GM06990 (cell line): ENCODE measurements at regions not wholly inside any gene's neighbourhood (a gene's known extent, or its start where the extent isn't known, plus 50 kb on each side); places are given as distances from the start of the nearest gene placed in this dataset.

Experiments
- DNase-seq: peaks from one replicate; pipeline ENCODE4 v3.0.0-alpha.2; 2011; ENCODE audit not compliant: insufficient read length; ENCODE audit errors: extremely low read depth
- H3K27me3 ChIP-seq: replicated peaks from 2 replicates; pipeline ENCODE4 v1.6.0; 2011; ENCODE audit warnings: low read length; ENCODE audit not compliant: control insufficient read depth, insufficient read depth
- H3K36me3 ChIP-seq: 2 replicates; pipeline ENCODE4 v1.5.1; 2011; ENCODE audit warnings: low read length; ENCODE audit not compliant: control insufficient read depth, insufficient read depth
- H3K4me3 ChIP-seq: replicated peaks from 2 replicates; pipeline ENCODE4 v1.5.1; 2011; ENCODE audit warnings: low read depth, mild to moderate bottlenecking, control low read depth, low read length
- TF ChIP-seq, protein P1 (sequence below): IDR thresholded peaks from 2 replicates; pipeline ENCODE4 v1.5.1; 2011; ENCODE audit warnings: low read length, control low read depth, mild to moderate bottlenecking, inconsistent platforms; ENCODE audit not compliant: insufficient read depth, poor library complexity, severe bottlenecking

DNA sequence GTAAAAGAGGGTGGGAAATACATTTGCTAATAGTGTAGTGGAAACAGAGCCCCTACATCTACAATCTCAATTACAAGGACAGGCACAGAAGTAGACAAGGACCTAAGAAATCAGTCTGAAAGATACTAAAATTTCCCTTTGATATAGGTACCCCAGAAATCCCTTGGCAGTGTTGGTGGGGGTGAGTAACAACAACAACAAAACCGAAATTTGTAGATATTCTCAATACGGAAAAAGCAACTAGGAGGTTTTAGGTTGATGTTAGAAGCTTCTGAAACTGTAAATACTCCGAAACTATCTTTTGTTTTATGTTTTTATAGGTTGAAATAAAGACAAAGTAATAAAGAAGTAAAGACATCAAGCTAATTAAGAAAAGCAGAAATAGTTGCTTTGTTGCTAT is 323.1 kb upstream of the CBLB start:
- H3K27me3 ChIP-seq: no peaks in the 10 kb centered on the region
- H3K36me3 ChIP-seq: no peaks in the 10 kb centered on the region
- DNase-seq: no peak
- H3K4me3 ChIP-seq: no peak overlapping the region
- TF ChIP-seq, protein P1, sequence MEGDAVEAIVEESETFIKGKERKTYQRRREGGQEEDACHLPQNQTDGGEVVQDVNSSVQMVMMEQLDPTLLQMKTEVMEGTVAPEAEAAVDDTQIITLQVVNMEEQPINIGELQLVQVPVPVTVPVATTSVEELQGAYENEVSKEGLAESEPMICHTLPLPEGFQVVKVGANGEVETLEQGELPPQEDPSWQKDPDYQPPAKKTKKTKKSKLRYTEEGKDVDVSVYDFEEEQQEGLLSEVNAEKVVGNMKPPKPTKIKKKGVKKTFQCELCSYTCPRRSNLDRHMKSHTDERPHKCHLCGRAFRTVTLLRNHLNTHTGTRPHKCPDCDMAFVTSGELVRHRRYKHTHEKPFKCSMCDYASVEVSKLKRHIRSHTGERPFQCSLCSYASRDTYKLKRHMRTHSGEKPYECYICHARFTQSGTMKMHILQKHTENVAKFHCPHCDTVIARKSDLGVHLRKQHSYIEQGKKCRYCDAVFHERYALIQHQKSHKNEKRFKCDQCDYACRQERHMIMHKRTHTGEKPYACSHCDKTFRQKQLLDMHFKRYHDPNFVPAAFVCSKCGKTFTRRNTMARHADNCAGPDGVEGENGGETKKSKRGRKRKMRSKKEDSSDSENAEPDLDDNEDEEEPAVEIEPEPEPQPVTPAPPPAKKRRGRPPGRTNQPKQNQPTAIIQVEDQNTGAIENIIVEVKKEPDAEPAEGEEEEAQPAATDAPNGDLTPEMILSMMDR: no peak

DNA sequence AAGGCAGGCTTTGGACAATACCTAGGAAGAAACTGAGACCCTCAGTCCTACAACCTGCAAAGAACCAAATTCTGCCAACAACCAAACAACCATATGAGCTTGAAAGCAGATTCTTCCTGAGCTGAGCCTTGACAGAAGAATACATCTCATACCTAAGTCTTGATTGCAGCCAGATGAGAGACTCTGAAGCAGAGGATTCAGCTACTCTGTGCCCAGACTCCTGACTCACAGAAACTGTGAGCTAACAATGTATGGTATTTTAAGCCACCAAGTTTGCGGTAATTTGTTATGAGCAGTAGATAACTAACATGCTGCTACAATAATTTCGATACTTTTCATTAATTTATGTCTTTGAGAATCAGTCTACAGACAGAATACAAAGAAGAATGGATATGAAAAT is 325.1 kb upstream of the CBLB start:
- no peaks in the 10 kb centered on the region for H3K27me3 ChIP-seq
- H3K36me3 ChIP-seq: no peaks in the 10 kb centered on the region
- DNase-seq: no peak
- H3K4me3 ChIP-seq: no peak overlapping the region
- TF ChIP-seq, protein P1: no peak

DNA sequence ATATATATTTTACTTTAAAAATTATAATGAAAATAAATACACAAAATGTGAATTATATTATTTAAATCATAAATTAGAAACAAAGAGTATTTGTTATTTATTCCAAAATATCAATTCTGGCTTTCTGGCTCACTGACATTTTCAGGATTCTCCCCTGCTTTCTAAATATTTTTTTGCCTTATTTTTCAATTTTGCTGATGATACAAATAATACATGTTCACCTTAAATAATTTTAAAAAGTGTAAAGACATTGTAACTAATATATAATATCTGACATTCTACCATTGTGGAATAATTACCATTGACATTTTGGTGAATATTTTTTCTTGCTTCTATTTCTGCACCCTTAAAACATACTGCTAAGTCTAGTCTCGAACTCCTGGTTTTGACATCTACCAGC is 325.9 kb upstream of the CBLB start:
- DNase-seq: no peak
- no peaks in the 10 kb centered on the region for H3K36me3 ChIP-seq
- no peaks in the 10 kb centered on the region for H3K27me3 ChIP-seq
- TF ChIP-seq, protein P1: no peak
- H3K4me3 ChIP-seq: no peak overlapping the region

DNA sequence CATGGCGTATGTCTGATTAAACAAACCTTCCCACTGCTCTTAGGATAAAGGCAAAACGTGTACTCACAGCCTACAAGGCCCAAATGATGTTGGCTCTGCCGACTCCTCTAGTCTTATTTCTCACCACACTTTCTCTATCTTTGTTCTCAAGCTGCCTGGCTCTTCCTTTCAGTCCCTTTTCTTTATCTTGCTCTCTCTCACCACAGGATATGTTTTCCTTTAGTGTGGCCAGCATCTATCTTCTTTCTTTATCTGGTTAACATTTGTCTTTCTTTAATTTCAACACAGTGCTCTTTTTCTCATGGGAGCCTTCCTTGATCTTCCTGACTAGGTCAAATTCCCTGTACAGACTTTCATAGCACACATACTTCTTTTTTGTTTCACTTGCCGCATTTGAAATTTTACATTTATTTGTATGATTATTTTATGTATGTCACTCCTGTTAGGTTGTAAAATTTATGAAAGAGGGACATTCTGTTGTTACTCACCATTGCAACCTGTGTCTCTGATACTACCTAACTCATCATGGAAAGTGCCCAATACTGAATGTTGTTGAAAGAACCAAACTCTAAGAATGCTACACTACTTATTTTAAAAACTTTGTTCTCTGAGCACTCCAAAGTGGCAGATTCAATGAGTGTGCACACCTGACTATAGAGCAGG is 328.9 kb upstream of the CBLB start:
- H3K4me3 ChIP-seq: no peak overlapping the region

DNA sequence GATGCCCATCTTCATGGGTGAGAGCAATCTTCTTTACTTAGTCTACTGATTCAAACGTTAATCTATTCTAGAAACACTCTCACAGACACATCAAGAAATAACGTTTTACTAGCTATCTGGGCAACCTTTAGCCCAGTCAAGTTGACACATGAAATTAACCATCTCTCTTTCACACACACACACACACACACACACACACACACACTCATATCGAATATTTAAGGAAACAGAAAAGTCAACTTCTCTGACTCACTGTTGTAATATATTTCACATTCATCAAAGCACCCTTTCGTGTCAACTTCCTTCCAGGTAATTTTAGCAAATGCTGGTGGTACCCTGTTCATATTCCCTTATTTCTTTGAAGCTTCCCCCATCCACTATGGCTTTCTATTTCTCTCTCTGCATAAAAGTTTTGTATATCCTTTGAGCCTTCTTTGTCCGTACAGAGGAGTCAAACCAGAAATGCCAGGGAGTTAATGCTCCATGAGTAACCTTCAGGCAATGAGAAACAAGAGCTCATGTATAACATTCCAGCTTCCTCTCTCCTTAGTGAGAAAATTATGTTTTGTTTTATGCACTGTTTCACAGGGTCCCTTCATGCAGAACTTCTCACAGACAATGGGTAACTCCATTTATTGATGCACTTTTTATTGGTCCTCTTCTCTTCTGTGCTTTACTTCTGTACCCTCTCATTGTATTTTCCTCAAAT is 335.5 kb upstream of the CBLB start:
- Histone ChIP-seq H3K36me3 (no peaks in the 10 kb centered on the region), H3K4me3 (no peak overlapping the region)
- TF ChIP-seq, protein P1: no peak

More for the DNA sequence above, 328.9 kb upstream of the CBLB start:
- TF ChIP-seq, protein P1: no peak
- Histone ChIP-seq H3K36me3 (no peaks in the 10 kb centered on the region), H3K27me3 (no peaks in the 10 kb centered on the region)
- DNase-seq: no peak

More for the DNA sequence above, 335.5 kb upstream of the CBLB start:
- H3K27me3 ChIP-seq: no peaks in the 10 kb centered on the region
- no peak for DNase-seq
